ENCODE measurements at regions not wholly inside any gene's neighbourhood (a gene's known extent, or its start where the extent isn't known, plus 50 kb on each side); places are given as distances from the start of the nearest gene placed in this dataset.

GRCh38 chr5:156126716-156127115, 200.2 kb upstream of the SGCD start:
- TF ChIP-seq, protein P1, sequence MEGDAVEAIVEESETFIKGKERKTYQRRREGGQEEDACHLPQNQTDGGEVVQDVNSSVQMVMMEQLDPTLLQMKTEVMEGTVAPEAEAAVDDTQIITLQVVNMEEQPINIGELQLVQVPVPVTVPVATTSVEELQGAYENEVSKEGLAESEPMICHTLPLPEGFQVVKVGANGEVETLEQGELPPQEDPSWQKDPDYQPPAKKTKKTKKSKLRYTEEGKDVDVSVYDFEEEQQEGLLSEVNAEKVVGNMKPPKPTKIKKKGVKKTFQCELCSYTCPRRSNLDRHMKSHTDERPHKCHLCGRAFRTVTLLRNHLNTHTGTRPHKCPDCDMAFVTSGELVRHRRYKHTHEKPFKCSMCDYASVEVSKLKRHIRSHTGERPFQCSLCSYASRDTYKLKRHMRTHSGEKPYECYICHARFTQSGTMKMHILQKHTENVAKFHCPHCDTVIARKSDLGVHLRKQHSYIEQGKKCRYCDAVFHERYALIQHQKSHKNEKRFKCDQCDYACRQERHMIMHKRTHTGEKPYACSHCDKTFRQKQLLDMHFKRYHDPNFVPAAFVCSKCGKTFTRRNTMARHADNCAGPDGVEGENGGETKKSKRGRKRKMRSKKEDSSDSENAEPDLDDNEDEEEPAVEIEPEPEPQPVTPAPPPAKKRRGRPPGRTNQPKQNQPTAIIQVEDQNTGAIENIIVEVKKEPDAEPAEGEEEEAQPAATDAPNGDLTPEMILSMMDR (IDR thresholded peaks at IDR 0.05; ENCODE audit: insufficient read depth, low read depth, low read length), result no peak
- no peak for TF ChIP-seq EZH2 (IDR thresholded peaks at IDR 0.05; ENCODE audit: insufficient read depth, low read length)

Data from astrocyte (in vitro differentiated cells and primary cell).